ENCODE measurements at regions not wholly inside any gene's neighbourhood (a gene's known extent, or its start where the extent isn't known, plus 50 kb on each side); places are given as distances from the start of the nearest gene placed in this dataset.

DNA sequence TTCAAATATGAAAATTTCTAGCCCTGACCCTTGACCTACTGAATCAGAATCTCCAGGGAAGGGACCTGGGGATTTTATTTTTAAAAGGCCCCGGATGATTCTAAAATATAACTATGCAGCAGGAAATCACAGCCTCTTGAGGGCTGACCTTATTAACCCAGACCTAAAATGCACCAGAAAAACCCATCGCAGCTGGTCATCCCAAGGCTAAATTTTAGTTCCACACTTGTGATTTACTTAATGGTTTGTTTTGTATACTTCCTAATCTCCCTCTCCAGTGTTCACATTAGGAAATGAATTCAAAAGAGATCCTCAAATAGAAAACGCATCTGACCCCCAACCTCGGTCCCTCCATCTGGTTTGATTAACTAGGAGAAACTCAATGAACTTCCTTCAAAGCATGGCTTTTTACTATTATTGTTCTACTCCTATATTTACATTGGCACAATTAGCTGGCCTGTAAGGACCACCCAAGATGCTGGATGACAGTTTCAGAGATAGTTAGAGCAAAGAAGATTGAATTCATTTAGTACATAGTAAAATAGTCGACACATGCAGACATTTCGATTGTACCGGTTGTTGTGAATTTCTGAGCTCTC, 147.8 kb upstream of the MED14 start:
- Histone ChIP-seq H3K27me3 (replicated peaks; ENCODE audit: control insufficient read depth, insufficient read depth, low read length) (no peaks in the 10 kb centered on the region), H3K4me3 (replicated peaks; ENCODE audit: low read depth, low read length) (no peak overlapping the region), H3K36me3 (ENCODE audit: control insufficient read depth, insufficient read depth, low read length) (no peaks in the 10 kb centered on the region)
- no peak for DNase-seq (ENCODE audit: extremely low read depth, insufficient read length)
- no peak for TF ChIP-seq CTCF (IDR thresholded peaks at IDR 0.05; ENCODE audit: insufficient read depth, low read length, poor library complexity, severe bottlenecking)

DNA sequence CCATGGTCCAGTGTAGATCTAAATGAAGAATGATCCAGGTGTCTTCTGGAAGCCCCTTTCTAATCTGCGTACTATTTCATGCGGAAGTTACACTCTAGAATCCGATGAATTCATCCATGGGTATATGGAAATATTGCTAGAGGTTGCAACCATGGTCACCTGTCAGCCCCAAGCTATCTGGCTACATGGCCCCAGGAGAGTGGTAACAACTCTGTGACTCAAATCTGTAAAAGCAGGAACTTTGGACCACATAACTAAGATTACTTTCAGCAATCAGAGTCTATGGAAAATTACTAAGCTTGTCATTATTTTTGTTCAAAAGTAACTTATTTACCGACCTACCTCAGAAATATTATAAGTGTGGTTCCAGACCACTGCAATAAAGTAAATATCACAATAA, 150.6 kb upstream of the MED14 start:
- DNase-seq (ENCODE audit: extremely low read depth, insufficient read length), result no peak
- Histone ChIP-seq H3K27me3 (replicated peaks; ENCODE audit: control insufficient read depth, insufficient read depth, low read length) (no peaks in the 10 kb centered on the region), H3K36me3 (ENCODE audit: control insufficient read depth, insufficient read depth, low read length) (no peaks in the 10 kb centered on the region), H3K4me3 (replicated peaks; ENCODE audit: low read depth, low read length) (no peak overlapping the region)
- TF ChIP-seq CTCF (IDR thresholded peaks at IDR 0.05; ENCODE audit: insufficient read depth, low read length, poor library complexity, severe bottlenecking), result no peak

- H3K36me3 ChIP-seq (ENCODE audit: control insufficient read depth, insufficient read depth, low read length), result no peaks in the 10 kb centered on the region
- no peak for DNase-seq (ENCODE audit: extremely low read depth, insufficient read length)
- TF ChIP-seq CTCF (IDR thresholded peaks at IDR 0.05; ENCODE audit: insufficient read depth, low read length, poor library complexity, severe bottlenecking), result no peak
- H3K4me3 ChIP-seq (replicated peaks; ENCODE audit: low read depth, low read length), result no peak overlapping the region
- no peaks in the 10 kb centered on the region for H3K27me3 ChIP-seq (replicated peaks; ENCODE audit: control insufficient read depth, insufficient read depth, low read length)
These were observed 152.1 kb upstream of the MED14 start for GRCh38 chrX:40887476-40887875.

- H3K36me3 ChIP-seq (ENCODE audit: control insufficient read depth, insufficient read depth, low read length), result no peaks in the 10 kb centered on the region
- no peak for DNase-seq (ENCODE audit: extremely low read depth, insufficient read length)
- H3K27me3 ChIP-seq (replicated peaks; ENCODE audit: control insufficient read depth, insufficient read depth, low read length), result no peaks in the 10 kb centered on the region
- no peak overlapping the region for H3K4me3 ChIP-seq (replicated peaks; ENCODE audit: low read depth, low read length)
- no peak for TF ChIP-seq CTCF (IDR thresholded peaks at IDR 0.05; ENCODE audit: insufficient read depth, low read length, poor library complexity, severe bottlenecking)
These were observed 156.5 kb upstream of the MED14 start for GRCh38 chrX:40891798-40892197.

DNA sequence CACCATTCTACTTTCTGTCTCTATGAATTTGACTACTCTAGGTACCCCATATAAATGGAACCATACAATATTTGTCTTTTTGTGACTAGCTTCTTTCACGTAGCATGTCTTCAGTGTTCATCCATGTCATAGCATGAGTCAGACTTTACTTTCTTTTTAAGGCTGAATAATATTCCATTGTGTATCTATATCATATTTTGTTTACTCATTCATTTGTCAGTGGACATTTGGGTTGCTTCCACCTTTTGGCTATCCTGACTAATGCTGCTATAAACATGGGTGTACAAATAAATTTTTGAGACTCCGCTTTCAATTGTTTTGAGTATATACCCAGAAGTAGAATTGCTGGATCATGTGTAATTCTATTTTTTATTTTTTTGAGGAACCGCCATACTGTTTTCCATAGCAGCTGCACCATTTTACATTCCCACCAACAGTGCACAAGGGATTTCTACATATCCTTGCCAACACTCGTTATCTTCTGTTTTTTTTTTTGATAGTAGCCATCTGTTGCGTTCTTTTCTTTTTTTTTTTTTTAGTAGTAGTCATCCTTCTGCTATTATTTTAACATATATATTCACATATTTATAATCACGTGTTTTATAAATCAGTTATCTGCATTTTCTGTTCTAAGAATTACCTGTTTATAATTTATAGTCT, 158.0 kb upstream of the MED14 start:
- TF ChIP-seq CTCF (IDR thresholded peaks at IDR 0.05; ENCODE audit: insufficient read depth, low read length, poor library complexity, severe bottlenecking), result no peak
- H3K36me3 ChIP-seq (ENCODE audit: control insufficient read depth, insufficient read depth, low read length), result no peaks in the 10 kb centered on the region
- H3K4me3 ChIP-seq (replicated peaks; ENCODE audit: low read depth, low read length), result no peak overlapping the region
- H3K27me3 ChIP-seq (replicated peaks; ENCODE audit: control insufficient read depth, insufficient read depth, low read length), result no peaks in the 10 kb centered on the region
- no peak for DNase-seq (ENCODE audit: extremely low read depth, insufficient read length)

Data from GM06990 (cell line).